Left ventricle myocardium inferior (tissue), 1 donor: ENCODE measurements at regions not wholly inside any gene's neighbourhood (a gene's known extent, or its start where the extent isn't known, plus 50 kb on each side); places are given as distances from the start of the nearest gene placed in this dataset.

ENCODE experiments used
- DNase-seq: peaks from one replicate; pipeline ENCODE4 v3.0.0-alpha.2; 2020
- H3K27ac ChIP-seq: fragments of 200-600 bp; replicated peaks from 2 replicates; pipeline ENCODE4 v1.8.0; 2021
- H3K27me3 ChIP-seq: fragments of 200-600 bp; 2 replicates; pipeline ENCODE4 v1.8.0; 2021; ENCODE audit warnings: low read depth
- H3K36me3 ChIP-seq: fragments of 200-600 bp; 2 replicates; pipeline ENCODE4 v1.8.0; 2021
- H3K4me1 ChIP-seq: fragments of 200-600 bp; 2 replicates; pipeline ENCODE4 v1.8.0; 2021
- H3K4me3 ChIP-seq: fragments of 200-600 bp; 2 replicates; pipeline ENCODE4 v1.8.0; 2021; ENCODE audit warnings: mild to moderate bottlenecking, moderate library complexity
- H3K9me3 ChIP-seq: fragments of 200-600 bp; replicated peaks from 2 replicates; pipeline ENCODE4 v1.8.0; 2021
- CTCF ChIP-seq: fragments of 200-600 bp; IDR thresholded peaks from 2 replicates; pipeline ENCODE4 v1.8.0; 2021; ENCODE audit warnings: antibody characterized with exemption, mild to moderate bottlenecking, borderline replicate concordance
- intact Hi-C: fragments of 100-400 bp; cut with micrococcal nuclease; formaldehyde crosslinking; loops from one replicate; pipeline ENCODE4 v1.11.0; 2022
- donor health status: DM: no; HTN: yes; CAD: no; lungs with severe emphysema.

- Histone ChIP-seq H3K4me1 (no peaks in the 10 kb centered on the region), H3K27me3 (no peaks in the 10 kb centered on the region), H3K9me3 (no peaks in the 10 kb centered on the region), H3K27ac (no peak overlapping the region), H3K36me3 (no peaks in the 10 kb centered on the region), H3K4me3 (no peak overlapping the region)
- DNase-seq, result no peak
- intact Hi-C loops, result no loop called here
- no peak for TF ChIP-seq CTCF
Measured at GRCh38 chr9:73719660-73720059, 568.0 kb downstream of the ANXA1 start.

DNA sequence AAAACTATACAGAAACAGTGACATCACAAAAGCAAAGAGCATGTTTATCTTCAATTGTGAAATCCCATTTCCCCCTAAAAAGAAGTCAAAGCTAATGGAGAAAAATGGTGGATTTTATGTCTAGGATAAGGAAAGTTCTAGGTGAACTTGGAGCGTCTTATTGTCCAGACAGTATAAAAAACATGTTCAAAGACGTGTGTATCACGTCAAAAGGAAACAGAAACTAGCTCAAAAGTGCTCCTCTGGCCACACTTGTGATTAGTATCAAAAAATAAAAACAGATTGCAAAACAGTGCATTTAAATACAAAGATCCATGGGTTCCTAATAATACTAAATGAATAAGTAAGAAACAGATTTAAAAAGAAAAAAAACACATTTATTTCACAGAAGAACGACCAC is 568.9 kb downstream of the ANXA1 start:
- H3K4me1 ChIP-seq, result no peaks in the 10 kb centered on the region
- no peaks in the 10 kb centered on the region for H3K27me3 ChIP-seq
- H3K27ac ChIP-seq, result no peak overlapping the region
- no peak overlapping the region for H3K4me3 ChIP-seq
- DNase-seq, result no peak
- no peaks in the 10 kb centered on the region for H3K36me3 ChIP-seq
- H3K9me3 ChIP-seq, result no peaks in the 10 kb centered on the region
- intact Hi-C loops, result no loop called here
- no peak for TF ChIP-seq CTCF

- no peak for TF ChIP-seq CTCF
- Histone ChIP-seq H3K27ac (no peak overlapping the region), H3K27me3 (no peaks in the 10 kb centered on the region), H3K4me1 (no peaks in the 10 kb centered on the region), H3K36me3 (no peaks in the 10 kb centered on the region), H3K4me3 (no peak overlapping the region), H3K9me3 (no peaks in the 10 kb centered on the region)
- intact Hi-C loops, result no loop called here
- DNase-seq, result no peak
Measured at GRCh38 chr9:73736270-73736669, 584.6 kb downstream of the ANXA1 start.

DNA sequence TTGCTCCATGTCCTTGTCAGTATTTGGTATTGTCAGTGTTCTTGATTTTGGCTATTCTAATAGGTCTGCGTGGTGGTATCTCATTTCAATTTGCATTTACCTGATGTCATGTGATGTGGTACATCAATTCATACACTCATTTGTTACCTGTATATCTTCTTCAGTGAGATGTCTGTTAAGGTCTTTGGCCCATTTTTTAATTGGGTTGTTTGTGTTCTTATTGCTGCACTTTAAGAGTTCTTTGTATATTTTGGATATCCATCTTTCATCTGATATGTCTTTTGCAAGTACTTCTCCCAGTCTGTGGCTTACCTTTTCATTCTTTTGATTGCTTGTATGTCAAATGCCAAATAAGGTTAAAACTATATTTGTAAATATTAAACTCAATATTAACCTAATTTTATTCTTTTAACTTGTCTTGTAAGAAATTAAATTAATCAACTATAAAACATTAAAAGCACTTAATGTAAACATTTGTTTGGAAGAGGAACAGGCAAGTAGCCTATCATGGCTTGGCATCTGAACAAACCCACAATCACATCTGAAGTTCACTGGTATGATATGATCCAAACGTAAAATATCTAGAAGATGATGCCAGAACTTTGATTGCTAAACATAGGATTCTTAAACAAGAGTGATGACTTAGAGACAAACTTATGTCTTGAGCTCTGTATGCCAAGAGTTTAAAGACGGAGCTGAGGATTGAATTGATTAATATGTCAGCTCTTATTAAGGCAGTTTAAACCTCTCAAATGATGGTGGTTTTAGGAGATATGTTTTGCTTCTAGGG is 587.3 kb downstream of the ANXA1 start:
- H3K9me3 ChIP-seq, result no peaks in the 10 kb centered on the region
- H3K4me1 ChIP-seq, result no peaks in the 10 kb centered on the region
- H3K27ac ChIP-seq, result no peak overlapping the region
- H3K27me3 ChIP-seq, result no peaks in the 10 kb centered on the region
- DNase-seq, result no peak
- no peak overlapping the region for H3K4me3 ChIP-seq
- TF ChIP-seq CTCF, result no peak
- intact Hi-C loops, result no loop called here
- H3K36me3 ChIP-seq, result no peaks in the 10 kb centered on the region

- Histone ChIP-seq H3K27ac (no peak overlapping the region), H3K4me1 (no peaks in the 10 kb centered on the region), H3K27me3 (no peaks in the 10 kb centered on the region), H3K4me3 (no peak overlapping the region), H3K9me3 (peaks cover 11% of the 10 kb centered on the region), H3K36me3 (no peaks in the 10 kb centered on the region)
- DNase-seq, result no peak
- intact Hi-C loops, result no loop called here
- no peak for TF ChIP-seq CTCF
Measured at GRCh38 chr9:73741316-73741715, 589.7 kb downstream of the ANXA1 start.
